Breast epithelium (tissue), 4 donors: ENCODE measurements at regions not wholly inside any gene's neighbourhood (a gene's known extent, or its start where the extent isn't known, plus 50 kb on each side); places are given as distances from the start of the nearest gene placed in this dataset.

ENCODE experiments used
- DNase-seq, 2 donors: peaks; one replicate each; pipeline ENCODE4 v3.0.0-alpha.2; 2019; ENCODE audit warnings: low spot score in 2 of 2
- H3K27ac ChIP-seq, 2 donors: fragments of 200-600 bp; sonication (generic) in 1 of 2; one replicate each; pipeline ENCODE4 v1.5.1; 2016 to 2019; ENCODE audit warnings: mild to moderate bottlenecking in 1 of 2
- H3K27me3 ChIP-seq, 2 donors: fragments of 200-600 bp; sonication (generic) in 1 of 2; one replicate each; pipeline versions ENCODE4 v1.5.1 to v1.6.0; 2017 to 2019; ENCODE audit warnings: control low read depth in 1 of 2, mild to moderate bottlenecking in 1 of 2
- H3K36me3 ChIP-seq: fragments of 200-600 bp; one replicate; pipeline ENCODE4 v1.5.1; 2019
- H3K4me1 ChIP-seq, 2 donors: fragments of 200-600 bp; sonication (generic); one replicate each; pipeline ENCODE4 v1.5.1; 2016 to 2019; ENCODE audit warnings: control low read depth in 1 of 2
- H3K4me3 ChIP-seq, 3 donors: fragments of 200-600 bp; sonication (generic); 1 replicate in 2 of 3; 2 replicates in 1 of 3; pipeline ENCODE4 v1.5.1; 2016 to 2019; ENCODE audit warnings: mild to moderate bottlenecking in 3 of 3, moderate library complexity in 2 of 3
- H3K9me3 ChIP-seq, 2 donors: fragments of 200-600 bp; sonication (generic) in 1 of 2; one replicate each; pipeline ENCODE4 v1.5.1; 2016 to 2019; ENCODE audit warnings: control low read depth in 1 of 2
- CTCF ChIP-seq, 3 donors: fragments of 450-650 bp; IDR thresholded peaks; one replicate each; pipeline ENCODE4 v1.5.1; 2016 to 2017; ENCODE audit warnings: antibody characterized with exemption in 3 of 3, mild to moderate bottlenecking in 3 of 3, moderate library complexity in 3 of 3
- POLR2A ChIP-seq: fragments of 450-650 bp; IDR thresholded peaks from one replicate; pipeline ENCODE4 v1.6.1; 2016; ENCODE audit warnings: antibody characterized with exemption, mild to moderate bottlenecking, moderate library complexity
- POLR2AphosphoS5 ChIP-seq, 3 donors: sonication (generic); formaldehyde crosslinking; IDR thresholded peaks; one replicate each; pipeline ENCODE4 v1.6.1; 2017; ENCODE audit warnings: antibody characterized with exemption in 3 of 3
- intact Hi-C: fragments of 100-400 bp; cut with DNase I; formaldehyde crosslinking; loops from one replicate; pipeline ENCODE4 v1.15.1; 2023; ENCODE audit warnings: low total_unique reads

GRCh38 chr7:46178661-46179060 is 257.6 kb upstream of the IGFBP3 start:
- DNase-seq = no peak
- Histone ChIP-seq H3K27ac (no peak overlapping the region), H3K36me3 (no peaks in the 10 kb centered on the region), H3K4me1 (no peaks in the 10 kb centered on the region), H3K9me3 (peaks cover 0 to 7% of the 10 kb centered on the region in 2 donors), H3K4me3 (no peak overlapping the region), H3K27me3 (no peaks in the 10 kb centered on the region)
- intact Hi-C loops = no loop called here
- TF ChIP-seq POLR2AphosphoS5 (IDR thresholded peaks at IDR 0.05) (no peak), CTCF (IDR thresholded peaks at IDR 0.05) (no peak), POLR2A (no peak)

DNA sequence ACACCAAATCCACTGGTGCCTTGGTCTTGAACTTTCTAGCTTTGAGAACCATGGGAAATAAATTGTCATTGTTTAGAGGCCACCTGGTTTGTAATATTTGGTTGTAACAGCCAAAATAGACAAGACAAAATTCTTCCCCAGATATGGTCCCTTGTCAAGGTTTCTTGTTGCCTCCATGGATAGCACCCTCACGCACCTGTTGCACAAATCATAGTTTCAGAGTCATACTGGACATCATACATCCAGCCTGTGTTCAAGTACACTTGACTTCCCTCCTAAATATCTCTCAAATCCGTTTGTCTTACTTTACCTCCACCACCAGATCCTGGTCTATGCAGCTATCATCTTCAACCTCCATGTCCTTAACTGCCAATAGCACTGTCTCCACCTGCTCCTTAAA is 256.7 kb upstream of the IGFBP3 start:
- TF ChIP-seq CTCF (IDR thresholded peaks at IDR 0.05) (no peak), POLR2A (no peak), POLR2AphosphoS5 (IDR thresholded peaks at IDR 0.05) (no peak)
- Histone ChIP-seq H3K36me3 (no peaks in the 10 kb centered on the region), H3K4me1 (no peaks in the 10 kb centered on the region), H3K4me3 (no peak overlapping the region), H3K9me3 (peaks cover 0 to 7% of the 10 kb centered on the region in 2 donors), H3K27ac (no peak overlapping the region), H3K27me3 (no peaks in the 10 kb centered on the region)
- no peak for DNase-seq
- intact Hi-C loops = no loop called here

- Histone ChIP-seq H3K36me3 (no peaks in the 10 kb centered on the region), H3K27me3 (no peaks in the 10 kb centered on the region), H3K4me3 (no peak overlapping the region), H3K4me1 (no peaks in the 10 kb centered on the region), H3K9me3 (no peaks in the 10 kb centered on the region), H3K27ac (no peak overlapping the region)
- no peak for DNase-seq
- intact Hi-C loops = no loop called here
- no peak for TF ChIP-seq POLR2A
- no peak for TF ChIP-seq CTCF (IDR thresholded peaks at IDR 0.05)
- no peak for TF ChIP-seq POLR2AphosphoS5 (IDR thresholded peaks at IDR 0.05)
Measured at GRCh38 chr7:46175221-46175620, 254.1 kb upstream of the IGFBP3 start.

DNA sequence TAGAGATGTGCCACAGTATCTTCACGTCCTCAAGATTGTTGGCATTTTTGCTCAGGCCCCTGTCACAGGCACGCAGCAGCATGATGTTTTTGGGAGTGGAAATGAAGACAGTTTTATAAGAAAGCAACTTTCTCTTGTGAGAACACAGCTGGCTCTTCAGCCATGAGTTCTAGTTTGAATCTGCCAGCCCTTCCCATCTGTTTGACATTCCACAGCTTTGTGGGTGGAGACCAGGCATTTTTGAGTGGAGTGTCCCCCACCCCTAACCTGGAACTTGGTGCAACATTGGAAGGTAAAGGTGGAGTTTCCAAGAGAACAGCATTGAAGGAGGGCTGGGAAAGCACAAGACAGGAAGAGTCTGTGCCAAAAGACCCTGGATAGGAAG is 253.1 kb upstream of the IGFBP3 start:
- no peak for DNase-seq
- Histone ChIP-seq H3K4me3 (no peak overlapping the region), H3K27me3 (no peaks in the 10 kb centered on the region), H3K9me3 (no peaks in the 10 kb centered on the region), H3K4me1 (no peaks in the 10 kb centered on the region), H3K36me3 (no peaks in the 10 kb centered on the region), H3K27ac (peak overlapping the region in 1 of 2 donors; percentile 43)
- TF ChIP-seq CTCF (IDR thresholded peaks at IDR 0.05) (no peak), POLR2AphosphoS5 (IDR thresholded peaks at IDR 0.05) (no peak), POLR2A (no peak)
- intact Hi-C loops = no loop called here

DNA sequence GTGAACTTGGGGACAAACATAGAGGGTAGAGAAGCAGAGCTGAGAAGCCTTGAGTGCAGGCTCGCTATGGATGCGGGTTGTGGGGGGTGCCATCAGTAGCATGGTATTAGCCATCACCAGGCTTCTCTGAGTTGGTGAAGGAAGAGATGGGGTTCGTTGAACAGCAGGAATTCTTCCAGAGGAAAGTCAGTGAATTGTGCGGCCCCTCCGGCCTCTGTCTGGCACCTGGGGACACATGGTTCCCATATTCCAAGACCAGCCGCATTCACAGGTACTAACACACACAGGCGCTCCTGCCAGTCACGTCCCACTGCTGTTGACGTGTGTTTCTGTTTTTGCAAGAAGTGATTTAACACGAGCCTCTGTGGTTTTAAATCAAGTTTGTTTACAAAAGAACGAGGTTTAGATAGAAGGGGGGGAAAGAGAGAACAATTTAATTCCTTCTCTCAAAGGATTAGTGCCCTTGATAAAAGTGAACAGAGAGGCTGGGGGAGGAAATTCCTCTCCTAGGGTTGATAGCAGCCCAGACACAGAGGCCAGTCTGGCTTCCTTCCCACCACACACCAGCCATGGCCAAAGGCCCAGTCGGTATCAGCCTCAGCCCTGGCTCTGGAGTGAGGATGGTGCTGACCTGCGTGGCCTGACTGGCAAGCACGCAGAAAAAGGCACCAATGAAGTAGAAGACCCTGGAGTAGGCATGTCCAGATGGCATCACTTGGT is 252.6 kb upstream of the IGFBP3 start:
- Histone ChIP-seq H3K27me3 (no peaks in the 10 kb centered on the region), H3K27ac (peak overlapping the region in 1 of 2 donors; percentile 43), H3K36me3 (no peaks in the 10 kb centered on the region), H3K4me1 (no peaks in the 10 kb centered on the region), H3K4me3 (no peak overlapping the region), H3K9me3 (no peaks in the 10 kb centered on the region)
- intact Hi-C loops = loop anchor here (2.0 kb wide), 1 partner anchor 31 kb away; no protein-coding TSS in a partner anchor
- TF ChIP-seq CTCF (IDR thresholded peaks at IDR 0.05) (no peak), POLR2AphosphoS5 (IDR thresholded peaks at IDR 0.05) (no peak), POLR2A (no peak)
- DNase-seq = no peak
